Stimulated activated CD4-positive, alpha-beta T cell treated with anti-CD3 and anti-CD28 coated beads, Interleukin-1b, Interleukin-23, amount 100 ng/mL, for 1 hour (primary cell): ENCODE measurements at regions not wholly inside any gene's neighbourhood (a gene's known extent, or its start where the extent isn't known, plus 50 kb on each side); places are given as distances from the start of the nearest gene placed in this dataset.
"Not testable (repeated sequence)": the region's sequence is repeated elsewhere in the genome, so short reads cannot be mapped to it uniquely, and the experiment has no call there.

Source experiments
- DNase-seq, 2 donors: peaks; one replicate each; pipeline ENCODE4 v3.0.0-alpha.2; 2020; ENCODE audit warnings: low read depth in 2 of 2

DNA sequence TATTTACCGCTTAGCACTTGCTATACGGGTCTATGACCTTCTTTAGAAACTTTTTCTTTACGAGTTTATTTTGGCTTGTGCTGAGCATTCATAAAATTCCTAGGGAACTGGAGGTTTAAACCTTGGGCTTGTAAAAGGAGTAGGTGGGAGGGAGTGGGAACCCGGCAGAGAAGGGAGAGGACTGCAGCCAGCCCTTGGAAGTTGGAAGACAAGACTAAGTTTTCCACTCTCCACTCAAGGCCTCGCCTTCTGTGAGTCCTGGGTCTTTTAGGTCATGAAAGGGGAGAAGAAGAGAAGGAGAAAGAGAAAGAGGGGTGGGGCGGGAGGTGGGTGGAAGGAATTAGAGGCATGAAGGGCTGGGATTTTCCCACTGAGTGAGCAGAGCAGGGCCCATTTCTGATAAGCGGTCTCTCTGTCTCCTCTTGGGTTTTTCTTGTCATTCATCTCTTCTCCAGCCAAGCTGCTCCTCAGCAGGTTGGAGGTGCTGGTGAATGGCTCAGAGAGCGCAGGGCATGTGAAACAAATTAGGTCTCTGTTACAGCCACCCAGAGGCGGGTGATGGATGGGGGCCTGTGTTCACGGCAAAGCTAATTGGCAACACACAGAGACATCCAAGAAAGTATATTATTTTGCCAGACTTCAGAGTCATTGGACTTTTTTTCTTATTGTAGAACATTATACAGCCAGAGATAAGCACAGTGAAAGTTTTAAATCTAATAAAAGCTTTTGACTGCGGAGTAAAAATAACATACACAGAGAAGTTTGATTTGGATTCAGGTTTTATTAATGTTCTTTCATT lies 247.3 kb downstream of the FOXD2 start:
- no peak for DNase-seq

GRCh38 chr1:47685763-47686066 lies 247.9 kb downstream of the FOXD2 start:
- DNase-seq = no peak

GRCh38 chr1:47686731-47687630 lies 249.1 kb downstream of the FOXD2 start:
- DNase-seq = no peak

GRCh38 chr1:47687631-47688460 lies 250.0 kb downstream of the FOXD2 start:
- no peak for DNase-seq

GRCh38 chr1:47688461-47689296 lies 250.8 kb downstream of the FOXD2 start:
- DNase-seq = no peak

- DNase-seq = no peak
Measured at GRCh38 chr1:47689894-47690293, 252.1 kb downstream of the FOXD2 start.

DNA sequence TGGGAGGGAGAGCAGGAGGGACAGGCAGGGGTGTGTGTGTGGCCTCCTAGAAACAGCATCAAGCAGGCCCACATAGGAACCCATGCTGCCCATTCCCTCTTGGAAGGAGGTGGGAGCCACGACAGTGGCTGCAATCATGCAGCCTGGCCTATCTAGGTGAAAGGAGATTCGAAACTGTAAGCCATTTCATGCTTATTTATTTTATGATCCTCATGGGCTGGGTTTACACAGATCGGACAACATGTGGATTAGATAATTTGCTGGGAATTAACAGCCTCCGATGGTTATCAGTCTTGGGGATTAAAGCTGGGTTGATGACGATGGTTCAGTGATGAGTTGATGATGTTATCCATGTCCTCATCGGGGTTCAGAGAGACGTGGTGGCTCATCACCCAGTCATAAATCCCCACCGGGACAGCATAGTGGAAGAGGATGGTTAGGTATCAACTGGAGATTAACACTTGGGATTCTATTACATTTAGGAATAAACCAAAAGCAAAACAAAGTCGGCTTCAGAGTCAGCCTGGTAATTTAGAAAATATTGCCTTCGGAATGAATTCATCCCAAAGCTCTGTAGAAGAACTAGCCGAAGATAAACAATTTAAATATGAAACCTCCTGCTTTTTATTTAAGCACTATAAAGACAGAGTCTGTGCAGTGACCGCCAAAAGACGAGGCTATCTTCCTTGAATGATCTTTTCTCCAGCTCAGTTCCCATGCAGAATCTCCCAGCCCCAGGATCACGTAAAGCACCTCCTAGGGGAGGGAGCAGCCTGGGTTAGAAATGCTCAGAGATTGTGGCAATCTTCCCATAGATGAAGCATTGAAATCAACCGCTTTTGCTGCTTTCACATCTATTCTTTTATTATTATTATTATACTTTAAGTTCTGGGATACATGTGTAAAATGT lies 252.8 kb downstream of the FOXD2 start:
- no peak for DNase-seq

GRCh38 chr1:47691293-47691692 lies 253.4 kb downstream of the FOXD2 start:
- not testable (repeated sequence) for DNase-seq

DNA sequence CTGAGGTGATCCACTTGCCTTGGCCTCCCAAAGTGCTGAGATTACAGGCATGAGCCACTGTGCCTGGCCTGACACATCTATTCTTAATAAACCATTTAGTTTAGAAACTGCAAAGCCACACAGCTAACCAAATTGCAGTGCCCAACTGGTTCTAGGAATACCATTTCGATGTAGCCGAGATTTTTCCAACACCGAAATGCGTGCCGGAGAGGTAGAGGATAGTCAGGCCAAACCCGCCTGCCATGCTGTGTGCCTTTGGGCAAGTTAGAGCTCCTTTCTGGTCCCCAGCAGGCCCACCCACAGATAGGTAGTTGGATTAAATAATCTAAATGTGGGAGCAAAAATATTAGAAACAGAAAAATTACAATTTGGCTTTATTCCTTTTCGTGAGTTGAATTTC lies 254.4 kb downstream of the FOXD2 start:
- no peak for DNase-seq

- DNase-seq = no peak
Measured at GRCh38 chr1:47693115-47693514, 255.3 kb downstream of the FOXD2 start.

DNA sequence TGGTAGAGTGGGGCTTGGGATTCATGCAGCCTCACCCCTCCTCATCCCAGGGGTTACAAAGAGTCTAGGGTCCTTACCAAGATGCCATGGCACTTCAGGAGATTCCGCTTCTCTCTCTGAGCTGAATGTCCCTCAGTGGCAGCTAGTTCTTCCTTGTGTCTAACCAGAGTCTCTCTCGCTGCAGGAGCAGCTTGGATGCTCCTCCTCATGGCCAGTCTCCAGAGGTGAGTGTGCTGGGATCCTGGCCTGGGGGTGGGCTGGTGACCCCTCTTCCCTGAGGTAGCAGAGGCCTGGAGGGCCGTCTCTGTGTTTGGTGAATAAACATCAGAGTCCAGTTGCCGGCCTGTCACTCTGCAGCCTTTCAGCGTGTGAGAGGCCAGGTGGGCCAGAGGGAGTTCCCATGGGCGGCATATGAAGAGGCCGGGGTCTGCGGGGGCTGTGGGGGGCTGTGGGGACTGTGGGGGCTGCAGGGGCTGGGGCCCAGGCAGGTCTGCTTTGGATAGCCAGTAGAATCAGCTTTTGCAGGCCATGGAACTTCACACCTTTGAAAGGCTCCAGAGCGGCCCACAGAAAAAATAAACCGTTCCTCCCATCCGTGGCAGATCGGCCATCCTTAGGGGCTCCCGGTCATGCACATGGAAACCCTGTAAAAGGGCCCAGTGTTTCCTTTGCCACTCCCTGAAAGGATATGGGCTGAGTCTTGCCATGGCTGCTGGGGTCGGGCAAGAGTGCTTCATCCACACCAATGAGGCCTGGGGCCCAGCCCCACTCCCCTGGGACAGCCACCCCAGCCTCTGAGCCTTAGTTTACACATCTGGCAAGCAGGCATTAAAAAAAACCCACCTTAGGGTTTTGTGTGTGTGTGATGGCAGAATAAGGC lies 256.4 kb downstream of the FOXD2 start:
- no peak for DNase-seq

GRCh38 chr1:47696404-47696736 lies 258.5 kb downstream of the FOXD2 start:
- no peak for DNase-seq

GRCh38 chr1:47696737-47697441 lies 259.0 kb downstream of the FOXD2 start:
- no peak for DNase-seq

DNA sequence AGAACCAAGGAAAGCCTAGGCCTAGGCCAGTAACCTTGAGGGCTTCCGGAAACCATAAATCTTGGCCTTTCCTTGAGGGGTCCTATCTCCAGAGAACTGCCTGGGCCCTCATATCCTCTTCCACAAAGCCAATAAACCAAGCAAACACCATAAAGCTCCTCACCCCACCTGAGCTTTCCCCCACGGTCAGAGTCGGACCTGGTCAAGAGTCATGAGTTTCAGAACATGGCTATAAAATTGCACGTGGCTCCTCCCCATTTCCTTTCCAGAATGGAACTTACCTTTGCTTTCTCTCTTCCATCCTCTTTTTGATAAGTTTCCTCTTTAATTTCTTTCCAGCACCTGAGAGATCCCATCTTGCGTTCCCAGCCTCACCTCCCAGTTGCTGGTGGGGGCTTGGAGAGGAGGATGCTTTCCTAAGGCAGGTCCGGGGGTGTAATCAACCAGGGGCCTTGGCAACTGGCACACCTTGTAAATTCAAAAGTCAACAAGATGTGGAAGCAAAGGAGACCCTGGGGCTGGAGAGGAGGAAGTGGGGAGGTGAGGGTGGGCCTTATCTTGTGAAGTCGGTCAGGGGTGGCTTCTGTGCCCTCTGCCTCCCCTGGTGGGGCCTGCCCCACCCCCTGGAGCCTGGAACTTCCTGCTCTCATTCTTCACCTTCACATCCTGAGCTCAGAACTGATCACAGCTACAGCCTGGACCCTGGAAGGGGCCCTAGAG lies 259.9 kb downstream of the FOXD2 start:
- no peak for DNase-seq

DNA sequence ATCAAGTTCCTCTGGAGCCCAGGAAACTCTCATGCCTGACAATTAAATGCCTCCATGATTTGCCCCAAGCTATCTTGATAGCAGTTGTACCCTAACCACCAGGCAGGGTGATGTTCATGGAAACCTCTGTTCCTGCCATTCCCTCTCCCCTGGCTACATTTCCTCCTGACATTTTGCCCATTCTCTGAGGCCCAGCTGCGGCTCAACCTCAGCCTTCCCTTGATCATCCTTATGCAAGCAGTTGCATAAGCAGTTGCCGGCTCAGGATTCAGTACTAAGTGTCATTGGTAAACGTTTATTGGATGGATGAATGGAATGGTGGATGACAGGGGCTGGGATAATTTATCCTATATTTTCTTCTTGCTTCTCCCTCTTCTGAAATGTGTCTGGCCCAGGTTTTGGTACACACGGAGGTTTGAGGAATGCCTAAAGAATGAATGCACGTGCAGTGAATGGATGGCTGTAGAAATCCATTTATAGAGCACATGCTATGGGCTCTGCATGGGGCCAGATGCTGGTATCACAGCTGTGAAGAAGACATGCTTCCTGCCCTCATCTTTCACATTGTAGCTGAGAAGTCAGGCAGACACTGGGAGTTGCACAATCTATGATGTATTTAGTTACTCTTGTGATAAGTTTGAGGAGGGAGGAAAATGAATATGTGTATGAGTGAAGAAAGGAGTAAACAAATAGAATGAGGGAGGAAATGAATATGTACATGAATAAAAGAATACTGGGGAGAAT lies 261.8 kb downstream of the FOXD2 start:
- DNase-seq = no peak

DNA sequence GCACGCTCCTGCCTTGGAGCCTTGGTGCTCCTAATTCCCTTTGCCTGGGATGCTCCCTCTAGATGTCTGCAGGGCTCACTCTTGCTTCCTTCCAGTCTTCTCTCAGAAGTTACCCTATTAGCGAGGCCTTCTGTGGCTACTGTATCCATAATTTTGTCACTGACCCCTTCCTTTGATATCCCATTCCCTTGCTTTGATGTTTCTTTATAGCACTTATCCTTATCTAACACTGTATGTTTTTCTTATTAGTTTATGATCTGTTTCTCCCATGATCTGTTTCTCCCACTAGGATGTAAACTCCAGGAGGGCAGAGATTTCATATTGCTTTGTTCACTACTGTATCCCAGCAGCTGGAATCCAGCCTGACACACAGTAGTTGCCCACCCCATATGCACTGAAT lies 263.4 kb downstream of the FOXD2 start:
- DNase-seq = no peak

DNA sequence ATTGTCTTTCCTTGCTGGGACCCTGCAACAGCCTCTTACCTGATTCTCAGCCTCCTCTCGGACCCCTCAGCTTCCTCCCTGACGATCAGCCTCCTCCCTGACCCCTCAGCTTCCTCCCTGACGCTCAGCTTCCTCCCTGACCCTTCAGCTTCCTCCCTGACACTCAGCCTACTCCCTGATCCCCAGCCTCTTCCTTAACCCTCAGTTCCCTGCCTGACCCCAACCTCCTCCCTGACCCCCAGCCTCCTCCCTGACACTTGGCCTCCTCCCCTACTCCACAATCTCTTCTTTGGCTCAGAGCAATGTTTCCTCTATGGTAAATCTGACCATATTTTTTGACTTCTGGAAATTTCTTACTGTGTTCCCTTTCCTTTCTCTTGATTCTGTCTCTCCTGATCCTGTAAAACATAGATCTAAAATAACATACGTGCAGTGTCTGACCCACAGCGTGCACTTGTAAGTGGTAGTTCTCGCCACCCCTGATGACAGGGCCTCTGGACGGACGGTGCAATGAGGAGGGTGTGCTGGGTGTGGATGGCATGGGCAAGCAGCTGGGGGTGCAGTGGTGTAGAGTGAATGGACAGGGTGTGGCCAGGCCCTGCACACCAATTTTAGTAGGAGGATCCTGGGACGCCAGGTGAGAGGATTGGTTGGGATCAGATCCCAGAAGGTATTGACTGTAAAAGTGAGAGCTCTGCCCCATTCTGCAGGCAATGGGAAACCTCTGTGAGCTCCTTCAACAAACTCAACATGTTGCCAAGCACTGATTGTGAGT lies 264.1 kb downstream of the FOXD2 start:
- no peak for DNase-seq
